Fibroblast of peridontal ligament (primary cell): ENCODE measurements at regions not wholly inside any gene's neighbourhood (a gene's known extent, or its start where the extent isn't known, plus 50 kb on each side); places are given as distances from the start of the nearest gene placed in this dataset.

Experiments used
- DNase-seq: peaks from one replicate; pipeline ENCODE4 v3.0.0-alpha.2; 2010; ENCODE audit errors: extremely low read depth

DNA sequence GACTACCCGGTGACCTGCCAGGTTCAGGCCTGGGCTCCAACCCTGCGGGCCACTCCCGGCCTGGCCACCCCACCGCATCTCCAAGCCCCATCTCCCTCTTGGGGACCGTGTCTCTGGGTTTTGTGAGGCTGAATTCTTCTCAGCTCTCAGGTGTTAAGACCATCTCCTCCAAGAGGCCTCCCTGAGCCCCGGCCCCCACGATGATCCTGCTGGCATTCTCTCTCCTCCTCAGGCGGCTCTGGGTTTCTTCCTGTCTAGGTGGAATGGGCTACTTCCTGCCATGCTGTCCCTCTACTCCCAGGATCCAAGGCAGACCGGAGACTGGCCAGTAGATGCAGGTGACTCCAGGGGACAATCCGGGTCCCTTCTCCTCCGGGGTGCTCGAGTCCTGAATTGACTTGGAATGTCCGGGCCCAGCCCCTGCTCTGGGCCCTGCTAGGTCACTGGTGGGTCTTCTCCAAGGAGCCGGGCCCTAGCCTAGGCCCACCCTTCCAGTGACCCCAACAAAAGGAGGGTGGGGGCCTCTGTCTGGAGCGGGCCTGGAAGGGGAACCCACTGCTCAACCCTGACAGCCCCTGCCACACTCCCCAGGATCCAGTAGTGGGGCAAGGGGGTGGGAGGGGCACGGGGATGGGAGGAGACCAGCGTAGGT, 219.8 kb downstream of the C9orf50 start:
- DNase-seq = no peak

DNA sequence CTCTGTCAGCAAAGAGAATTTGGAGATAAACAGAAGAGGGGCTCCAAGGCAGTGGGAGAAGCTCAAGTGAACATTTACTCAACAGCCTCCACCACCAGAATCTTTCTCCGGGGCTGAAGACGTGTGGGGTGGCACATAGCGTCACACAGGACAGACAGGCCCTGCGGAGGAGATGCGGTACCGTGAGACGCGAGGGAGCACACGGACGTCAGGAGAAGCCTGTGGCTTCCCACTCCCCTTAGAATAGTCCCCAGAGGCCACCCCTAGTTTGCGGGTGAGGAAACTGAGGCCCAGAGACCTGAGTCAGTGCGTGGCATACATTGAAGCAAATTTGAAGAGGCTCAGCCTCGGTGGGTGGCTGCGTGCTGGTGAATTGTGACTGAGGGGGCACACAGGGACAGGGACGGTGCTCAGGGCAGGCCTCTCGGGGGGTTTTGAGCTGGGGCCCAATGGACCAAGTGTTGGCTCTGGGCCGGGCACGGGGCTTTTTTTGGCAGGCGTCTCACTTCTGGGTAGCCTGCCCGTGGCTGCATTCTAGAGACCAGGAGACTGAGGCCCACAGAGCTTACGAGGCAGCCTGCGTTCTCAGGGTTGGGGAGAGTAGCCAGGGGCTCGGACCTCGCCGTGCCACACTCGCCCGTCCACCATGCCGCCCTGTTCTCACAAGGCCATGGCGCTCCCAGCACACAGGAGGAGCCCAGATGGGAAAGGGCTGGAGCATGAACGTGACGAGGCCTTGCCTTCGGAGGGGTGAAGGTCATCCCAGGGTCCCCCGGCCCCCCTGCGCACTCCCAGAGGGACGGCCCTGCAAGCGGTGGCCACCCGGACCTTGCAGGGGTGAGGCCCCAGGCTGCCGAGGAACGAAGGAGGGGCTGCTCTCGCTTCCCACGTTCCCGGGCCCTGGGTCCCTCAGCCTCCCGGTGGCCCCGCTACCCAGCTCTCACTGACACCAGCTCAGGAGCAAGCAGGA, 220.6 kb downstream of the C9orf50 start:
- no peak for DNase-seq

DNA sequence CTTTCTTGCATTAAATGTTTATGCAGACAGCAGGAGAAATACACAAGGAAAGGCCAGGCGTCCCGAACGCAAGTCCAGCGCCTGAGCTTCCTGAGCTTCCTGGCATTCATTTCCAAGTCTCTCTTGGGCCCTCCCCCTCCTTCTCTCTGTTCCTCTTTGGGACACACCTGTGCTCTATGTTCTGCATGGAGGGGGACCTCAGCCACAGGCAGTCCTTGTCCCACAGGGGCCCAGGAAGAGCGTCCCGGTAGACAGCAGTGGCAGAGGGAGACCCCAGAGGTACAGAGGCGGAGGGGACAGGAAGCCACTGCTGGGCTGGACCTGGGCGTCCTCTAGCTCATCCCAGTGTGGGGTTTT, 221.3 kb downstream of the C9orf50 start:
- no peak for DNase-seq

DNA sequence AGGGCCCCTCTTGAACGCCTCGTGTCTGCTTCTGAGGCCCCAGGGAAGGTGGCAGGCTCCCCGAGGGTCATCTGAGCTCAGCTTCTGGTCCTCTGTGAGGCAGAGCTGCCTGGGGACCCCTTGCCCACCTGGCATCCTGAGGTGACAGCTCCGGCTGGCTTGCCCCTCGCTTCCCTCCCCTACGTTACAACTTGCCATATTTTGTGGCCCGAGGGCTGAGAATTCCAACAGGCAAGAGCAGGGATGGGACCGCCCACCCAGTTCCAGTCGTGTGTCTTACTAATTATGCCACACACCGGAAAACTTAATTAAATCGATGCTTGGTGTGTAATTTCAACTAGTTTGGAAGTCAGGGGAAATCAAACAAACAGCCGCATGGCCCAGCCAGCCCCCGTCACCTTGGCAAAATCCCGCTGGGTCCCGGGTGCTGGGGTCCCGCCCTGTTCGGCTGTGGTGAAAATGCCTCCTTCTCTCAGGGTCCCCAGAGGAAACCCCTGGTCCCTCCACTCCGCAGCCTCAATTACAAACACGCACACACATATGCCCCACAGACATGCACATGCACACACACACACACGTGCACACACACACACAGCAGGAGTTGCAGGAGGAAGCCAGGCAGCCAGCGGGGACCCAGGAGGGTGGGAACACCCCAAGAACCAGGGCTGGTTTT, 221.0 kb upstream of the IER5L start:
- no peak for DNase-seq

DNA sequence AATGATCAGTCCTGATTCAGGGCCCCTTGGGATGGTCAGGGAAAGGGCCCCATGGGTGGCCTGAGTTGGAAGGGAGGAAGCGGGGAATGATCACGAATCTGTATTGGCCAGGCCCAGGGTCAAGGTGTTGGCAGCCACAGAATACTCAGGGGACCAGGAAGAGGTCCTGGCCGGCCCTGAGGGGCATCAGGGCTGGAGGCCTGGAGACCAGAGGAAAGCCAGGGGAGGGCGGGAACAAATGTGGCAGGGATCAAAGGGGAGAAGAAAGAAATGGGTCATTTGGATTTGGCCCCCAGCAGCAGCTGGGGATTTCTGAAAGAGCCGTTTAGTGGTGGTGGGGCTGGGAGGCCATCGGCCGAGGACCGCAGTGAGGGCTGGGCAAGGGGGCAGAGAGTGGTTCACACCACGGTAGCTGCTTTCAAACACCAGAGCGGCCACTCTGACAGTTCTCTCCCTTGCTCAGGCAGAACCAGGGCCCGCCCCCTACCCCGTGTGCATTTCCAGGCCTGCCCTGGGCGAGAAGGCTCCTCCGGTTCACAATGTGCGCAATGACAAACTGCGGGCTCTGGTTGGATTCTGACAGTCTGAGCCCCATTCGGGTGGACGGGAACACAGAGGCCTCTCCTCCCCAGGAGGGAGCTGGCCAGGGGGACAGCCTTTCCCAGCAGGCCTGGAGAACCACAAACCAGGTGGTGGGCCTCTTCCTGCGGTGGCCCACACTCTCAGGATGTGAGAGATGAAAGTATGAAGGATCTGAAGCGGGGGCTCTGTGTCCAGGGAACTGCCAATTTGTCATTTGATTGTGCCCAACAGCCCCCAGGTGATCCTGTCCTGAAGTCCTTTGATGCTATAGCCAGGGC, 220.3 kb upstream of the IER5L start:
- no peak for DNase-seq

DNA sequence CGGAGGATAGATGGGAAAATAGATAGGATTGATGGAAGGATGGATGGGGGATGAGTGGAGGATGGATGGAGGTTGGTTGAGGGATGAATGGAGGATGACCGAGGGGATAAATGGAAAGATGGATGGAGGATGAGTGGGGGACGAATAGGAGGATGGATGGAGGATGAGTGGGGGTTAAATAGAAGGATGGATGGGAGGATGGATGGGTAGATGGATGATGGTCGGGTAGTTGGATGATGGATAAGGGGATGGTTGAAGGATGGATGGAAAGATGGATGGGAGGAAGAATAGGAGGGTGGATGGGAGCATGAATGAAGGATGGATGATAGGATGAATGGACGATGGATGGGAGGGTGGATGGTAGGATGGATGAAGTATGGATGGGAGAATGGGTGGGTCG, 219.3 kb upstream of the IER5L start:
- DNase-seq = no peak

DNA sequence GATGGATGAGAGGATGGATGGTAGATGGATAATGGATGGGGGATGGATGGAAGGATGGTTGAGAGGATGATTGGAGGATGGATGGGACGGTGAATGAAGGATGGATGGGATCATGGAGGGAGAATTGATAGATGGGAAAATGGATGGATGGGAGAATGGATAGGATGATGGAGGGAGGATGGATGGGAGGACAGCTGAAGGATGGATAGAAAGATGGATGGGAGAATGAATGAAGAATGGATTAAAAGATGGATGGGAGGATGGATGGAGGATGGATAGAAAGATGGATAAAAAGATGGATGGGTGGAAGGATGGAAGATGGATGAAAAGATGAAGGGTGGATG, 218.3 kb upstream of the IER5L start:
- DNase-seq = no peak

DNA sequence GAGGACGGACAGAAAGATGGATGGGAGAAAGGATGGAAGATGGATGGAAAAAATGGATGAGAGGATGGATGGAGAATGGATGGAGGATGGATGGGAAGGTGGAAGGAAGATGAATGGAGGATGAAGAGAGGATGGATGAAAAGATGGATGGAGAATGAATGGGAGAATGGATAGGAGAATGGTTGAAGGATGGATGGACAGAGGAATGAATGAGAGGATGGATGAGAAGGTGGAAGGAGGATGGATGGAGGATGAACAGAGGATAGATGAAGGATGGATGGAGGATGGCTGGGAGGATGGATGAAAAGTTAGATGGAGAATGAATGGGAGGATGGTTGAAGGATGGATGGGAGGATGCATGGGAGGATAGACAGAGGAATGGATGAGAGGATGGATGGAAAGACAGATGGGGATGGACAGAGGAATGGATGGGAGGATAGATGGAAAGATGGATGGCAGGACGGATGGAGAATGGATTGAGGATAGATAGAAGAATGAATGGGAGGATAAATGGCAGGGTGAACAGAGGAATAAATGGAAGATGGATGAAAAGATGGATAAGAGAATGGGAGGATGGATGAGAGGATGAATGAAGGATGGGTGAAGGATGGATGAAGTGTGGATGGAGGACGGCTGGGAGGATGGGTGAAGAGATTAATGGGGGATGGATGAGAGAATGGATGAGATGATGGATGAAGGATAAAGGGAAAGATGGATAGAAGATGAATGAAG, 217.7 kb upstream of the IER5L start:
- no peak for DNase-seq

DNA sequence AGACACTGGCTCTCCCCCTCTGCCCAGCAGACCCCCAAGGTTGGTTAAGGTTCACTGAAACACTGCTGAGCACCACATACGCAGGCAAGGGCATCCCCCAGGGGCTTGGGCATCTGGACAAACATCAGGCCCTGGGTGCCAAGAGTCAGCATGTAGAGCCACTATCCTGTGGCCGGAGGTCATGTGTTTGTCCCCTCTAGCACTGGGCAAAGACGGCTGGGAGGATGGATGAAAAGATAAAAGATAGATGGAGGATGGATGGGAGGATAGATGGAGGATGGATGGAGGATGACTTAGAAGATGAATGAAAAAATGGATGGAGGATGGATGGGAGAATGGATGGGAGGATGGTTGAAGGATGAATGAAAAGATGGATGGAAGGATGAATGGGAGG, 216.8 kb upstream of the IER5L start:
- DNase-seq = no peak

DNA sequence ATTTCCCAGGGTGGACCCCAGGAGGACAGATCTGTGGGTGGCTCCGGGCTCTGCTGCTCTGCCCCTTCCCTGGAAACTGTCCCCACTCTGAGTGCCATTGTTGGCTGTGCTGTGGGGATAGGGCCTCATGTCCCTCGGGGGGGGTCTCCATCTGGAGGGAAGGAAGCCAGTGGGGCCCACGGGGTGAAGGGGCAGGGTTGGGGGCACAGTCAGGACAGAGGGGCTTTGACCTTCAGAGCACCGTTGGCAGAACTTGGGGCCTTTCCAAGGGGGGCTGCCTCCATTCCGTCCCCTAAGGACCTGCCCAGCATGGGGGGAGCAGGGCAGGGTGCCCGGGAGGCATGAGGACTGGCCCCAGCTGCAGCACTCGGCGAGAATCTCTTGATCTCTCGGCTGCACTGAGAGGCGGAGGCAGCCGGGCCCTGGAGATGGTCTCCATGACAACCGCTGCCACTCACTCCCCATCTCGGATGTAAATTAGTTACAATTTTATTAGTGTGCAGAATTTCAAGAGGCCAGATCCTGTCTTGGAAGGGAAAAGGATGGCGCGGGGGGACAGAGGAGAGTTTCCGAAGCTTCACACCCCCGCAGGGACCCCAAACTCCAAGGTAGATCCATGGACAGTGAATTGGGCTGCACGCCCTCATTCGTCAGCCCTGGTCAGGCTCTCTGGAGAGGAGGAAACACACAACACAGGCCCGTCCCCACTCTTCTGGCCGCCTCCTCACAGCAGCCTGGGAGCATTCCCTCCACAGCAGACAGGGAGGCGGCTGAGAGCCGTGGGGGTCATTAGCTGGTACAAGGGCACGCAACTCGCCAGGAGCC, 216.2 kb upstream of the IER5L start:
- no peak for DNase-seq

DNA sequence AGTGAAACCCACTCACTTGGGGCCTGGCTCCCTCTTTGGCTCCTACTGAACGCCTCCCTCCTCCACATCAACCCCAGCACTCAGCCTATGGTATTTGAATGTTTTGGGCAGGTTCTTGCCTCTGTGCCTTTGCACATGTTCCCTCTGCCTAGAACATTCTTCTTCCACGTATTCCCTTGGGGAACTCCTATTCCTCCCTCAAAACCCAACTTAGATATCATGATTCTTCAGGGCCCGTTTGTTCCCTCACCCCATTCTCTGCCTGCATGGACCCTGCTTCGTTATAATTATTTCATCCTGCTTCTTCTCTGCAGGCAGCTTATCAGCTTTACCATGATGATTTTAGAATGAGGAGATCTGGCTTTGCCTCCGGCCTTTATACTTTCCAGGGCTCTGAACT, 215.0 kb upstream of the IER5L start:
- DNase-seq = no peak

DNA sequence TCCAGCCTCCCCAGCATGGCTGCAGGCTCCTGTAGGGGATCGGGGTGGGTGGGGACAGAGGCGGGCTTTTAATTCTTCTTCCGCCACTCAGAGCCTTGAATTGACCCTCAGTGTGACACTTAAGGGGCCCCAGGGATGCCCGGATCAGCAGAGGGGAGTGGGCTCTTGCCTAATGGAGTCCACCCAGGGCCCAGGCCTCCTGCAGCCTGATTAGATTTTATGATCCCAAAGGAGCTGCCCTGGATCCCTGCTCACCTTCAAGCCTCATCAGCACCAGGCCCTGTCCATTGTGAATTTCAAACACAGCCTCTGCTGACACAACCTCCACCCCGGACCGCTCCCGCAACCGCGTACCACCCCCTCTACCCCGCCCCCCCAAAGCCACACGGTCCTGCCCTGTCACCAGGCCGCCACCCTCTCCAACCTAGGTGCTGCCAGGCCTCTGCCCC, 214.1 kb upstream of the IER5L start:
- no peak for DNase-seq

DNA sequence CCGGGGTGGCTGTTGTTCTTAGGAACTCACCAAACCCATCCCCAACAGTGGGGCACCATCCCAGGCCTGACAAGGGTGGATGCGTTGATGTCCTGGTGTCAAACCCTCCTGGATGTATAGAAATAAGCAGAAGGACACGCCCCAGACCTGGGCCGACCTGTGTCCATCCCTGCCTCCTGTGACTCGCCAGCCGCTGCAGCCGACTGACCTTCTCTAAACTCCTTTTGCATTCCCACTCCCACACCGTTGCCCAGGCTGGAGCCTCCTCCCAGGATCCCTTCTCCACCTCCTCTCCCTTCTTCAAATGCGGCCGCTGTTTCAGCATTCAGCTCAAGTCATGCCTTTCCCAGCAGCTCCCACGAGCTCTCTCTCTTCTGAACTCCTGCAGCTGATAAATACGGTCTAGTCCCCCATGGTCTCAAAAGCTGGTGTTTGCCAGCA, 213.2 kb upstream of the IER5L start:
- no peak for DNase-seq

DNA sequence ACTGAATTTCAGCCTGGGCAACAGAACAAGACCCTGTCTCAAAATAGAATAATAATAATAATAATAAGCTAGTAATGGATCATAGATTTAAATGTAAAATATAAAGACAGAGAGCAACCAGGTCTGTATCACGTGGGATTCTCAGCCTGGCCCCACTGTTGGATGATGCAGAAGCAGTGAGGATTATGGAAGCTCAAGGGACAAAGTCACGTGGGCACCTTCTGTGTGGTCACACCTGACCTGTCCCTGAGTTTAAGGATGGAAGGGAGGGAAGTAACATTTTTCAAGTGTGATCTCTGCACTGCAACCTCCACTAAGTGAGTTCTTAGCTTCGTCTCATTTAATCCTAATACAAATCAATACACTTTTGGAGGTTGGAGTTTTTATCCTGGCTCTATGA, 212.5 kb upstream of the IER5L start:
- no peak for DNase-seq

DNA sequence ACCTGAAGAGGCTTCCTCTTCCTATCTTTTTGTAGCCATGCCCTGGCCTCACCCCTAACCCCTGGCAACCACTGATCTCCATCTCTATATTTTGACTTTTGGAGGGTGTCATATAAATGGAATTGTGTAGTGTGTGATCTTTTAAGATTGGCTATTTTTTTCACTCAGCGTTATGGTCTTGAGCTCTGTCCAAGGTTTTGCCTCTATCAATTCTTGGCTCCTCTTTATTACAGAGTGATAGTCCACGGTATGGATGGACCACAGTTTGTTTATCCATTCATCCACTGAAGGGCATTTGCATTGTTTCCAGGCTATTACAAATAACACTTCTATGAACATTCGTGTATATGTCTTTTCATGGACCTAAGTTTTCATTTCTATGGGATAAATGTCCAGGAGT, 209.8 kb upstream of the IER5L start:
- no peak for DNase-seq

DNA sequence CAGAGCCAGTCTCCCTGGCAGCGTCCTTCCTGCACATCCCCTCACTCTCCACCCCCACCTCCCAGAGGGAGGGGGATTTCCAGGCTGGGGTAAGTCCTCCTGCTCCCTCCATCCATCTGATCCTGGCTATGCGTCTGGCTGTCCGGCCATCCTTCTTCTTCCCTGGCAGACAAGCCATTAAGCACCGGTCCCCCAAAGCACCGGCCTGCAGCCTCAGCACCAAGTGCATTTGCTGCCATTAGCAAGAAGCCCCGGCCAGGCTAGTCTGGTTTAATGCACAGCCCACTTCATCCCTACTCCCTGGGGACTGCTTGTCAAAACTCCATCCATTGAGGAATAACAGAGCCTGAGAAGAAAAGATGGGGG, 208.7 kb upstream of the IER5L start:
- no peak for DNase-seq

DNA sequence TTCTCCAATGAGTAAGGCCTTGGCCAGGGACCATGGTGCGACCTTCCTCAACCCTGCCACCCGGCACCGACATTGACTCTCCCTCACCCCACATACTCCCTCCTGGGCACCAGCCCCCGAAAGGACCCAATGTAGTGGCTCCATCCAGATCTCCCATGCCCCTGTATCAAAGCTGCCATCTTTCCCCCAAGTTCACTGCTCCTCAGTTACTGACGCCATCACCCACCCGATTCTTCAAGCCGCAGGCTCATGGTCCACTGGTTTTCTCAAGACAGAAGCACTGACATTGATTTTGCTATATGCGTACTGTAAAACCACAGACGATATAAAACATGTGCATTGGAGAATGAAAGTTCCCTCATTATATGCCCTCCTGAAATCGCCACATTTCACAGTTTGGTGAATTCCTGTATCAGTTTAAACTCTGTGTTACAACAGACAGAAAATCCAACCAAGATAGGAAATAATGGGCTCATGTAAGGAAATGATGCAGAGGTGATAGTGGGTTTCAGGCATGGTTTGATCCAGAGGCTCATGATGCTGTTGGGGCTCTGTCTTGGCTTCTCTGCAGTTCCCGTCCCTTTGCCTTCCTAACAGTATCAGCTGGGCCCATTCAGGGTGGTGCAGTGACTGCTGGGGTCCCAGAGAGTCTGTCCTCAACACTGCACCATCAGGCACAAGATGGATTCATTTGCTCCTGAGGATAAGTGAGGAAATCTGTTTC, 207.3 kb upstream of the IER5L start:
- DNase-seq = no peak

DNA sequence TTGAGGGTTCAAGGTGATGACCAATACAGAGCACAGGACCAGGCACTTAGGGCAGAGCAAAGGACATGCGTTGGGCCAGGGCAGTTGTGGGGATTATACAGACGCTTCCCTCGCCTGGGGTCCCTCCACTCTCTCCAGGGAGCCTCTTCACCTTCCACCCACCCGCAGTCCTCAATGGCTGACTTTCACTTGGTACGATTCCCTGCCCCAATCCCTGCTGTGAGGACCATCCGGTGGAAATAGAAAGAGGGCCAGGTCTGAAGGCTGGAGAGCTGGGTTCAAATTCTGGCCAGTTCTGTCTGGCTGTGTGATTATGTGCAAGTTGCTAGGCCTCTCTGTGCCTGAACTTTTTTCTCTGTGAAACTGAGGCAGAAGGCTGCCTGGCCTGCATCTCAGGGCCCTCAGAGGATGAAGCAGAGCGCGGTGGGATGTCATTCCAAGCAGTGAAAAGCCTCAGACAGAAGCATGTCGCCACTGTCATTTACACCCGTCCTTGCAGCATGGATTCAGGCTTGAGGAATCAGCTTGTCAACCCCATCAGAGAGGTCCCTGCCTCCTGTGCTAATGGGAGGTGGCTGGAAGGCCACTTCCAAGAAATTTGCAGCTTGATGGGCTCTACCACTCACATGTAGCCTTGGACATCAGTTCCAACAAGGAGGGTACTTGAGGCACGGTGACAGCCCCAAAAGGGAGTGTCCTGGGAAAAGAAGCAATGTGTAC, 206.6 kb upstream of the IER5L start:
- no peak for DNase-seq
